ENCODE measurements at regions not wholly inside any gene's neighbourhood (a gene's known extent, or its start where the extent isn't known, plus 50 kb on each side); places are given as distances from the start of the nearest gene placed in this dataset.

DNA sequence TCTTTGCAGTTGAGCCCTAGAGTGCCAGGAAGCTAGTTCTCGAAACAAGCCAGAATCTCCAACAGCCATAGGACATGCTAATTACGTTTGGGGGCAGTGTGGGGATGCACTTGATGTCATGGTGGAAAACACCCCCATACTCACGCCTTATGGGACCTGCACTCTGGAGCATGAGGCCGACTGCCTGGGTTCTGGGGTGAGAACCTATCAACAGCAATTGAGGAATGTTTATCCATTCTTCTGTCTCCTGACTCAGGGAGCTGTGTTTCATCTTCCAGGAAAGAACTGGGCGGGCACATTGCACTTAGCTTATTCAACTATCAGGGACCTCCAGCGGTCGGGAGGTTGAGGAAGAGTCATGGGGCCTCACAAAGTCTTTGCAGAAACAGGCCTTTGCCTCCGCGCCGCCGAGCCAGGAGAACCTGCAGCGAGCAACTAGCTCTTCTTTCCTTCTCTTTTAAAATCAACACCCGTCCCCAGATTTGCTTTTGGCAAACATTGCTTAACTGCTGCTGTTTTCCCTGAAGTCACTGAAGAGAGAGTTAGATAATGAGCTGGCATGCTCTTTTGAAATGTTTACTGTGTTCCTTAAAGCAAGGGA lies 226.1 kb upstream of the DIO3 start (continued):
- TF ChIP-seq ZNF280D (CRISPR knock-in tag; IDR thresholded peaks at IDR 0.05) = 0 out of 2 replicates have a peak, but pooled peaks have one; percentile 40
- no peak for TF ChIP-seq BHLHE40 (IDR thresholded peaks at IDR 0.05; ENCODE audit: low read length)
- TF ChIP-seq, protein P1, sequence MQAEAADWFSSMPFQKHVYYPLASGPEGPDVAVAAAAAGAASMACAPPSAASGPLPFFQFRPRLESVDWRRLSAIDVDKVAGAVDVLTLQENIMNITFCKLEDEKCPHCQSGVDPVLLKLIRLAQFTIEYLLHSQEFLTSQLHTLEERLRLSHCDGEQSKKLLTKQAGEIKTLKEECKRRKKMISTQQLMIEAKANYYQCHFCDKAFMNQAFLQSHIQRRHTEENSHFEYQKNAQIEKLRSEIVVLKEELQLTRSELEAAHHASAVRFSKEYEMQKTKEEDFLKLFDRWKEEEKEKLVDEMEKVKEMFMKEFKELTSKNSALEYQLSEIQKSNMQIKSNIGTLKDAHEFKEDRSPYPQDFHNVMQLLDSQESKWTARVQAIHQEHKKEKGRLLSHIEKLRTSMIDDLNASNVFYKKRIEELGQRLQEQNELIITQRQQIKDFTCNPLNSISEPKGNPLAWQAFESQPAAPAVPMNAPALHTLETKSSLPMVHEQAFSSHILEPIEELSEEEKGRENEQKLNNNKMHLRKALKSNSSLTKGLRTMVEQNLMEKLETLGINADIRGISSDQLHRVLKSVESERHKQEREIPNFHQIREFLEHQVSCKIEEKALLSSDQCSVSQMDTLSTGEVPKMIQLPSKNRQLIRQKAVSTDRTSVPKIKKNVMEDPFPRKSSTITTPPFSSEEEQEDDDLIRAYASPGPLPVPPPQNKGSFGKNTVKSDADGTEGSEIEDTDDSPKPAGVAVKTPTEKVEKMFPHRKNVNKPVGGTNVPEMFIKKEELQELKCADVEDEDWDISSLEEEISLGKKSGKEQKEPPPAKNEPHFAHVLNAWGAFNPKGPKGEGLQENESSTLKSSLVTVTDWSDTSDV (CRISPR knock-in tag; IDR thresholded peaks at IDR 0.05) = no peak
- TF ChIP-seq, protein P2, sequence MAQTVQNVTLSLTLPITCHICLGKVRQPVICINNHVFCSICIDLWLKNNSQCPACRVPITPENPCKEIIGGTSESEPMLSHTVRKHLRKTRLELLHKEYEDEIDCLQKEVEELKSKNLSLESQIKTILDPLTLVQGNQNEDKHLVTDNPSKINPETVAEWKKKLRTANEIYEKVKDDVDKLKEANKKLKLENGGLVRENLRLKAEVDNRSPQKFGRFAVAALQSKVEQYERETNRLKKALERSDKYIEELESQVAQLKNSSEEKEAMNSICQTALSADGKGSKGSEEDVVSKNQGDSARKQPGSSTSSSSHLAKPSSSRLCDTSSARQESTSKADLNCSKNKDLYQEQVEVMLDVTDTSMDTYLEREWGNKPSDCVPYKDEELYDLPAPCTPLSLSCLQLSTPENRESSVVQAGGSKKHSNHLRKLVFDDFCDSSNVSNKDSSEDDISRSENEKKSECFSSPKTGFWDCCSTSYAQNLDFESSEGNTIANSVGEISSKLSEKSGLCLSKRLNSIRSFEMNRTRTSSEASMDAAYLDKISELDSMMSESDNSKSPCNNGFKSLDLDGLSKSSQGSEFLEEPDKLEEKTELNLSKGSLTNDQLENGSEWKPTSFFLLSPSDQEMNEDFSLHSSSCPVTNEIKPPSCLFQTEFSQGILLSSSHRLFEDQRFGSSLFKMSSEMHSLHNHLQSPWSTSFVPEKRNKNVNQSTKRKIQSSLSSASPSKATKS (CRISPR knock-in tag; IDR thresholded peaks at IDR 0.05) = 0 out of 2 replicates have a peak, but pooled peaks have one; percentile 59
- no peak for TF ChIP-seq TMF1 (CRISPR knock-in tag; IDR thresholded peaks at IDR 0.05; ENCODE audit: low read depth)
- no peak for TF ChIP-seq ZNF101 (CRISPR knock-in tag; IDR thresholded peaks at IDR 0.05; ENCODE audit: borderline replicate concordance, low read depth)
- 0 out of 2 replicates have a peak, but pooled peaks have one; percentile 31 for TF ChIP-seq NAIF1 (CRISPR knock-in tag; IDR thresholded peaks at IDR 0.05; ENCODE audit: borderline replicate concordance)
- no peak for TF ChIP-seq ZMYM2 (CRISPR knock-in tag; IDR thresholded peaks at IDR 0.05)
- no peak for TF ChIP-seq THAP7 (CRISPR knock-in tag; IDR thresholded peaks at IDR 0.05)
- TF ChIP-seq SRF (IDR thresholded peaks at IDR 0.05; ENCODE audit: low read depth, low read length) = no peak
